IMR-90 (cell line): ENCODE measurements at regions not wholly inside any gene's neighbourhood (a gene's known extent, or its start where the extent isn't known, plus 50 kb on each side); places are given as distances from the start of the nearest gene placed in this dataset.

Source experiments
- ATAC-seq: fragments of 200-7000 bp; cut with Tn5 transposase; 2 replicates; pipeline ENCODE4 v1.9.1; 2020; ENCODE audit warnings: low read depth, mild to moderate bottlenecking, moderate library complexity
- BruUV-seq: library from RNA; stranded (reverse); fragments of 400-500 nt; replicated peaks from 2 replicates; lab custom pipeline; 2021; lab: Mats Ljungman, UMichigan
- CTCF ChIA-PET: fragments of 300-600 bp; formaldehyde crosslinking; extraction: SDS; loops from one replicate; lab custom pipeline; 2021; ENCODE audit warnings: antibody characterized with exemption; lab: Yijun Ruan, JAX
- POLR2A ChIA-PET: fragments of 300-600 bp; sonication (Branson Sonifier 250); formaldehyde crosslinking; loops from one replicate; lab custom pipeline; 2022; ENCODE audit warnings: antibody characterized with exemption; ENCODE audit not compliant: unreplicated experiment; lab: Charles Lee
- DNase-seq: peaks from one replicate; pipeline ENCODE4 v3.0.0; 2013
- H2AFZ ChIP-seq: replicated peaks from 2 replicates; pipeline ENCODE3; 2013; ENCODE audit warnings: low read length, mild to moderate bottlenecking; ENCODE audit not compliant: poor library complexity
- H2AK5ac ChIP-seq: 2 replicates; pipeline ENCODE4 v1.6.1; 2013; ENCODE audit warnings: low read depth, low read length, inconsistent platforms
- H2AK9ac ChIP-seq: replicated peaks from 2 replicates; pipeline ENCODE3; 2013; ENCODE audit warnings: mild to moderate bottlenecking, low read depth, low read length, moderate library complexity; ENCODE audit not compliant: poor library complexity
- H2BK120ac ChIP-seq: 2 replicates; pipeline ENCODE4 v1.6.1; 2013; ENCODE audit warnings: low read depth, low read length, inconsistent platforms
- H2BK15ac ChIP-seq: 3 replicates; pipeline ENCODE4 v1.6.1; 2013; ENCODE audit warnings: low read depth, low read length, inconsistent platforms
- H2BK20ac ChIP-seq: 2 replicates; pipeline ENCODE4 v1.6.1; 2013; ENCODE audit warnings: low read depth, mild to moderate bottlenecking, inconsistent platforms, low read length, moderate library complexity
- H2BK5ac ChIP-seq: 2 replicates; pipeline ENCODE4 v1.6.1; 2013; ENCODE audit warnings: mild to moderate bottlenecking, low read depth, low read length, inconsistent platforms; ENCODE audit not compliant: poor library complexity, severe bottlenecking
- H3K14ac ChIP-seq: replicated peaks from 2 replicates; pipeline ENCODE4 v1.6.1; 2013; ENCODE audit warnings: low read depth, low read length, inconsistent platforms
- H3K18ac ChIP-seq: 2 replicates; pipeline ENCODE4 v1.6.1; 2013; ENCODE audit warnings: low read depth, low read length, control low read depth
- H3K23ac ChIP-seq: 2 replicates; pipeline ENCODE4 v1.6.1; 2013; ENCODE audit warnings: low read depth, low read length, inconsistent platforms
- H3K27ac ChIP-seq: 2 replicates; pipeline ENCODE4 v1.5.1; 2013; ENCODE audit warnings: mild to moderate bottlenecking, control low read depth, low read length; ENCODE audit not compliant: insufficient read depth
- H3K27me3 ChIP-seq: 2 replicates; pipeline ENCODE4 v1.6.1; 2013; ENCODE audit warnings: low read length; ENCODE audit not compliant: control insufficient read depth, insufficient read depth
- H3K36me3 ChIP-seq: 2 replicates; pipeline ENCODE4 v1.6.1; 2013; ENCODE audit warnings: low read length, mixed read lengths; ENCODE audit not compliant: control insufficient read depth, insufficient read depth
- H3K4ac ChIP-seq: 2 replicates; pipeline ENCODE4 v1.6.1; 2013; ENCODE audit warnings: low read depth, low read length, inconsistent platforms
- H3K4me1 ChIP-seq: 2 replicates; pipeline ENCODE4 v1.6.1; 2013; ENCODE audit warnings: low read length, mixed read lengths; ENCODE audit not compliant: control insufficient read depth, insufficient read depth
- H3K4me2 ChIP-seq: 2 replicates; pipeline ENCODE4 v1.6.1; 2013; ENCODE audit warnings: low read depth, mild to moderate bottlenecking, control low read depth, low read length, moderate library complexity
- H3K4me3 ChIP-seq: 2 replicates; pipeline ENCODE4 v1.5.1; 2013; ENCODE audit warnings: low read depth, mild to moderate bottlenecking, control low read depth, low read length, moderate library complexity; ENCODE audit not compliant: insufficient read depth
- H3K56ac ChIP-seq: 2 replicates; pipeline ENCODE4 v1.6.1; 2013; ENCODE audit warnings: low read length, inconsistent platforms; ENCODE audit not compliant: insufficient read depth; ENCODE audit errors: extremely low read depth
- H3K79me1 ChIP-seq, 2 experiments: 2 replicates each; pipeline ENCODE4 v1.6.1; 2013; ENCODE audit warnings: low read length in 2 of 2, inconsistent platforms in 1 of 2, low read depth in 1 of 2
- H3K9ac ChIP-seq: 2 replicates; pipeline ENCODE4 v1.6.1; 2013; ENCODE audit warnings: low read depth, low read length, control low read depth
- H3K9me1 ChIP-seq: 2 replicates; pipeline ENCODE4 v1.6.1; 2013; ENCODE audit warnings: low read length, inconsistent platforms; ENCODE audit not compliant: insufficient read depth
- H3K9me3 ChIP-seq: 2 replicates; pipeline ENCODE4 v1.6.1; 2013; ENCODE audit warnings: low read length; ENCODE audit not compliant: control insufficient read depth, insufficient read depth
- H4K20me1 ChIP-seq: 2 replicates; pipeline ENCODE4 v1.6.1; 2013; ENCODE audit warnings: low read length, inconsistent platforms; ENCODE audit not compliant: insufficient read depth
- H4K5ac ChIP-seq: 2 replicates; pipeline ENCODE4 v1.6.1; 2013; ENCODE audit warnings: mild to moderate bottlenecking, low read depth, low read length, control low read depth
- H4K8ac ChIP-seq, 2 experiments: 2 replicates each; pipeline ENCODE4 v1.6.1; 2013; ENCODE audit warnings: low read depth in 2 of 2, low read length in 2 of 2, control low read depth in 1 of 2, inconsistent platforms in 1 of 2
- H4K91ac ChIP-seq: 2 replicates; pipeline ENCODE4 v1.6.1; 2013; ENCODE audit warnings: low read depth, low read length, inconsistent platforms; ENCODE audit not compliant: insufficient read depth
- CEBPB ChIP-seq: IDR thresholded peaks from 2 replicates; pipeline ENCODE4 v1.6.1; 2012; ENCODE audit warnings: low read depth, low read length, improper control_type of control experiment
- CHD1 ChIP-seq: IDR thresholded peaks from 2 replicates; pipeline ENCODE4 v1.6.1; 2012; ENCODE audit warnings: low read depth, low read length, improper control_type of control experiment
- MAFK ChIP-seq: IDR thresholded peaks from 2 replicates; pipeline ENCODE4 v1.6.1; 2012; ENCODE audit warnings: low read depth, low read length, improper control_type of control experiment
- NFE2L2 ChIP-seq: fragments of 150-350 bp; IDR thresholded peaks from 2 replicates; pipeline ENCODE4 v1.6.1; 2016; ENCODE audit warnings: low read depth, mild to moderate bottlenecking, low read length
- RAD21 ChIP-seq: IDR thresholded peaks from 2 replicates; pipeline ENCODE4 v1.6.1; 2012; ENCODE audit warnings: low read length, improper control_type of control experiment
- RFX5 ChIP-seq: IDR thresholded peaks from 2 replicates; pipeline ENCODE4 v1.8.0; 2012; ENCODE audit warnings: low read depth, mild to moderate bottlenecking, low read length, moderate library complexity
- SMC3 ChIP-seq: fragments of 150-350 bp; IDR thresholded peaks from 2 replicates; pipeline ENCODE4 v1.6.1; 2016; ENCODE audit warnings: low read depth, mild to moderate bottlenecking, antibody characterized with exemption, low read length, moderate library complexity
- WGBS, 2 experiments: methylation state at CpG; one replicate each; pipeline versions ENCODE4 v1.1.5 to v1.1.7; 2013; ENCODE audit warnings: missing lambda C conversion rate in 2 of 2; ENCODE audit not compliant: insufficient read length in 1 of 2; ENCODE audit errors: extremely low coverage in 2 of 2; 5-methylcytosine and 5-hydroxymethylcytosine counted together
- dilution Hi-C: fragments of 300-500 bp; cut with HindIII; formaldehyde crosslinking; loops from one replicate; pipeline ENCODE4 v1.14.3; 2018; ENCODE audit warnings: low sequenced_read_pairs; ENCODE audit not compliant: unreplicated experiment
- in situ Hi-C: fragments of 300-500 bp; cut with MboI; formaldehyde crosslinking; loops from 3 replicates; pipeline ENCODE4 v1.14.3; 2019; ENCODE audit warnings: low sequenced_read_pairs, inconsistent platforms, mixed read lengths
- intact Hi-C: fragments of 100-400 bp; cut with micrococcal nuclease; formaldehyde crosslinking; loops from 2 replicates; pipeline ENCODE4 v1.10.0; 2022
- TF ChIP-seq, protein P1 (sequence below): fragments of 150-350 bp; IDR thresholded peaks from 2 replicates; pipeline ENCODE4 v1.6.1; 2017; ENCODE audit warnings: mild to moderate bottlenecking, antibody characterized with exemption, low read length, low read depth

DNA sequence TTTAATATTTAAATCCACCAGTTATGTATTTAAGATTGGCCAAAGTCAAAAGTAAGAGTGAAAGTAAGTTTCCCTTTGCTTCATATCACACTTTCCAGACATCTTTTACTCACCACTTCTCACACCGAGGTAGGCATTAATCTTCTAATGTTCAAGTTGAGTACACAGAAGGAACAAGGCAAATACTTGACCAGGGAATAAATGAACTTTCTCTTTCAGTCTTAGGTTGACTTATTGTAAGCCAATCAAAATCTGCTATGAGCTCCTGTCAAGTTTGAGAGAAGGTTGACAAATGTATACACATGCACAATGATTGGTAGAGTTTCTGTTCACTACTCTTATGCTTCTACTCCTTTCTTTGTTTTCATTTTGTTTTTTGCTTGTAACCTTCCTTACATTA is 842.5 kb downstream of the REEP3 start:
- no peak overlapping the region for H4K5ac ChIP-seq
- H3K9ac ChIP-seq = no peak overlapping the region
- H3K36me3 ChIP-seq = no peaks in the 10 kb centered on the region
- no peak overlapping the region for H2BK20ac ChIP-seq
- H3K14ac ChIP-seq = no peak overlapping the region
- no peaks in the 10 kb centered on the region for H3K9me3 ChIP-seq
- no peaks in the 10 kb centered on the region for H3K79me1 ChIP-seq
- no peak overlapping the region for H2AK5ac ChIP-seq
- ChIA-PET POLR2A (no interaction called here), CTCF (no interaction called here)
- in situ Hi-C loops (no loop called here), dilution Hi-C loops (no loop called here), intact Hi-C loops (no loop called here)
- no peak overlapping the region for H3K4ac ChIP-seq
- no peak overlapping the region for H3K4me3 ChIP-seq
- H2BK120ac ChIP-seq = no peak overlapping the region
- H3K23ac ChIP-seq = no peak overlapping the region
- no peak overlapping the region for H2BK5ac ChIP-seq
- no peak overlapping the region for H2AK9ac ChIP-seq
- H2AFZ ChIP-seq = no peak overlapping the region
- no peak overlapping the region for H3K18ac ChIP-seq
- H3K4me2 ChIP-seq = no peak overlapping the region
- ATAC-seq = no peak
- no peak overlapping the region for H4K8ac ChIP-seq
- no peak for DNase-seq
- H4K91ac ChIP-seq = no peak overlapping the region
- no peak overlapping the region for H3K56ac ChIP-seq
- TF ChIP-seq CHD1 = no peak
- no peak for TF ChIP-seq MAFK
- TF ChIP-seq RFX5 = no peak
- TF ChIP-seq SMC3 = no peak
- TF ChIP-seq NFE2L2 = no peak
- no peak for TF ChIP-seq CEBPB
- TF ChIP-seq, protein P1, sequence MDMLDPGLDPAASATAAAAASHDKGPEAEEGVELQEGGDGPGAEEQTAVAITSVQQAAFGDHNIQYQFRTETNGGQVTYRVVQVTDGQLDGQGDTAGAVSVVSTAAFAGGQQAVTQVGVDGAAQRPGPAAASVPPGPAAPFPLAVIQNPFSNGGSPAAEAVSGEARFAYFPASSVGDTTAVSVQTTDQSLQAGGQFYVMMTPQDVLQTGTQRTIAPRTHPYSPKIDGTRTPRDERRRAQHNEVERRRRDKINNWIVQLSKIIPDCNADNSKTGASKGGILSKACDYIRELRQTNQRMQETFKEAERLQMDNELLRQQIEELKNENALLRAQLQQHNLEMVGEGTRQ = no peak
- no peak for TF ChIP-seq RAD21
- H2BK15ac ChIP-seq = no peak overlapping the region
- no CpG with 5 or more reads among the region's 1 CpG for WGBS, 2 experiments
- H3K4me1 ChIP-seq = no peaks in the 10 kb centered on the region
- no peaks in the 10 kb centered on the region for H4K20me1 ChIP-seq
- no TSS peak for BruUV-seq
- H3K27me3 ChIP-seq = no peaks in the 10 kb centered on the region
- no peaks in the 10 kb centered on the region for H3K9me1 ChIP-seq
- no peak overlapping the region for H3K27ac ChIP-seq
